Body of pancreas (tissue), 4 donors: ENCODE measurements at regions not wholly inside any gene's neighbourhood (a gene's known extent, or its start where the extent isn't known, plus 50 kb on each side); places are given as distances from the start of the nearest gene placed in this dataset.

ENCODE experiments used
- POLR2A ChIP-seq, 3 donors: fragments of 450-650 bp; IDR thresholded peaks; one replicate each; pipeline ENCODE4 v1.6.1; 2016; ENCODE audit warnings: antibody characterized with exemption in 3 of 3, mild to moderate bottlenecking in 2 of 3
- TF ChIP-seq, protein P1 (sequence below), 7 experiments: fragments of 450-650 bp in 4 of 7; fragments of 200-600 bp in 3 of 7; sonication (generic) in 3 of 7; IDR thresholded peaks; one replicate each; pipeline ENCODE4 v1.5.1; 2016 to 2019; ENCODE audit warnings: antibody characterized with exemption in 7 of 7

DNA sequence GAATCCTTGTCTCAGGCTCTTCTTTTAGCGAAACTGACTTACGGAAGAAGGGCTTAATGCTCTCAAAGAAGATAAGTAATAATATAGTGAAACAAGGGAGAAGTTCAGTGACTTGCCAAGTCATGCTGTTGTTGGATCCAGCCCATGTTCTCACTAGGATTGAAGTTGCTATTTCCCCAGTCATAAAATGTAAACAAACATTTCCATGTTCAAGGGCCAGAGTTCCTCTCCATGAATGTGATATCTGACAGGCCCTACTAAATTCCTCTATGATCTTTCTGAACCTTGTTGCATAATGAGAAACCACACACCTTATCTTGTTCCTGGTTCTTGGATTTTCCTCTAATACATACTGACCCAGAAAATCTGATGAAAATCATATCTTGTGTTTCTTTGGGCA lies 876.5 kb upstream of the B3GALT2 start:
- TF ChIP-seq, protein P1, sequence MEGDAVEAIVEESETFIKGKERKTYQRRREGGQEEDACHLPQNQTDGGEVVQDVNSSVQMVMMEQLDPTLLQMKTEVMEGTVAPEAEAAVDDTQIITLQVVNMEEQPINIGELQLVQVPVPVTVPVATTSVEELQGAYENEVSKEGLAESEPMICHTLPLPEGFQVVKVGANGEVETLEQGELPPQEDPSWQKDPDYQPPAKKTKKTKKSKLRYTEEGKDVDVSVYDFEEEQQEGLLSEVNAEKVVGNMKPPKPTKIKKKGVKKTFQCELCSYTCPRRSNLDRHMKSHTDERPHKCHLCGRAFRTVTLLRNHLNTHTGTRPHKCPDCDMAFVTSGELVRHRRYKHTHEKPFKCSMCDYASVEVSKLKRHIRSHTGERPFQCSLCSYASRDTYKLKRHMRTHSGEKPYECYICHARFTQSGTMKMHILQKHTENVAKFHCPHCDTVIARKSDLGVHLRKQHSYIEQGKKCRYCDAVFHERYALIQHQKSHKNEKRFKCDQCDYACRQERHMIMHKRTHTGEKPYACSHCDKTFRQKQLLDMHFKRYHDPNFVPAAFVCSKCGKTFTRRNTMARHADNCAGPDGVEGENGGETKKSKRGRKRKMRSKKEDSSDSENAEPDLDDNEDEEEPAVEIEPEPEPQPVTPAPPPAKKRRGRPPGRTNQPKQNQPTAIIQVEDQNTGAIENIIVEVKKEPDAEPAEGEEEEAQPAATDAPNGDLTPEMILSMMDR (IDR thresholded peaks at IDR 0.05), result no peak
- no peak for TF ChIP-seq POLR2A (IDR thresholded peaks at IDR 0.05)
